GM12878 (cell line): ENCODE measurements at regions not wholly inside any gene's neighbourhood (a gene's known extent, or its start where the extent isn't known, plus 50 kb on each side); places are given as distances from the start of the nearest gene placed in this dataset.

Experiments used
- ATAC-seq: fragments of 200-7000 bp; cut with Tn5 transposase; 3 replicates; pipeline ENCODE4 v1.9.1; 2020; ENCODE audit warnings: mild to moderate bottlenecking, moderate library complexity
- BruUV-seq: library from RNA; stranded (reverse); fragments of 400-500 nt; replicated peaks from 2 replicates; lab custom pipeline; 2021; lab: Mats Ljungman, UMichigan
- CTCF ChIA-PET: fragments of 300-600 bp; sonication (Branson Sonifier 250); formaldehyde crosslinking; extraction: SDS; loops from one replicate; lab custom pipeline; 2021; ENCODE audit warnings: inconsistent platforms; lab: Yijun Ruan, JAX
- POLR2A ChIA-PET: fragments of 350-600 bp; formaldehyde crosslinking; extraction: SDS; loops from one replicate; lab custom pipeline; 2021; ENCODE audit warnings: inconsistent platforms; lab: Charles Lee
- RAD21 ChIA-PET: fragments of 300-600 bp; sonication (Branson Sonifier 250); formaldehyde crosslinking; loops from one replicate; lab custom pipeline; 2023; ENCODE audit warnings: antibody characterized with exemption; ENCODE audit not compliant: unreplicated experiment; lab: Charles Lee
- SMC1A ChIA-PET: fragments of 300-600 bp; sonication (Branson Sonifier 250); formaldehyde crosslinking; loops from one replicate; lab custom pipeline; 2023; ENCODE audit not compliant: unreplicated experiment, uncharacterized antibody; lab: Charles Lee
- DNase-seq: peaks from one replicate; pipeline ENCODE4 v3.0.0-alpha.2; 2011; ENCODE audit warnings: low read depth, low spot score
- FAIRE-seq: peaks from 3 replicates; lab custom pipeline; 2011; peaks lifted over from hg19 to GRCh38; lab: Jason Lieb, UNC
- H2AFZ ChIP-seq: 2 replicates; pipeline ENCODE4 v1.6.0; 2011; ENCODE audit warnings: low read depth, low read length, control low read depth; ENCODE audit not compliant: control insufficient read depth
- H3K27ac ChIP-seq: 2 replicates; pipeline ENCODE4 v1.5.1; 2011; ENCODE audit warnings: control low read depth; ENCODE audit not compliant: control insufficient read depth, insufficient read depth
- H3K27me3 ChIP-seq, 2 experiments: replicated peaks in 1 of 2; 2 replicates each; pipeline versions ENCODE4 v1.6.0 to v1.6.1; 2011; ENCODE audit warnings: low read length in 1 of 2; ENCODE audit not compliant: control insufficient read depth in 2 of 2, insufficient read depth in 2 of 2
- H3K36me3 ChIP-seq, 2 experiments: 2 replicates each; pipeline ENCODE4 v1.5.1; 2011; ENCODE audit warnings: low read length in 1 of 2; ENCODE audit not compliant: control insufficient read depth in 2 of 2, insufficient read depth in 2 of 2
- H3K4me1 ChIP-seq: 2 replicates; pipeline ENCODE4 v1.6.1; 2011; ENCODE audit warnings: mild to moderate bottlenecking, low read length, moderate library complexity, mixed read lengths; ENCODE audit not compliant: control insufficient read depth, insufficient read depth
- H3K4me2 ChIP-seq: 2 replicates; pipeline ENCODE4 v1.6.0; 2011; ENCODE audit warnings: control low read depth; ENCODE audit not compliant: control insufficient read depth, insufficient read depth
- H3K4me3 ChIP-seq: fragments of 200-600 bp; sonication (generic); 2 replicates; pipeline ENCODE4 v1.5.1; 2016
- H3K79me2 ChIP-seq: 2 replicates; pipeline ENCODE4 v1.6.0; 2011; ENCODE audit warnings: low read length; ENCODE audit not compliant: control insufficient read depth, insufficient read depth
- H3K9ac ChIP-seq: 2 replicates; pipeline ENCODE4 v1.8.0; 2011; ENCODE audit warnings: low read length, control low read depth, mixed read lengths; ENCODE audit not compliant: control insufficient read depth, insufficient read depth
- H3K9me3 ChIP-seq: replicated peaks from 3 replicates; pipeline ENCODE4 v1.5.1; 2011; ENCODE audit warnings: mild to moderate bottlenecking, low read length; ENCODE audit not compliant: control insufficient read depth, insufficient read depth
- H4K20me1 ChIP-seq: 2 replicates; pipeline ENCODE4 v1.6.0; 2011; ENCODE audit not compliant: control insufficient read depth, insufficient read depth
- BRCA1 ChIP-seq: IDR thresholded peaks from 2 replicates; pipeline ENCODE4 v1.6.1; 2011; ENCODE audit warnings: low read depth, low read length, improper control_type of control experiment
- CREB1 ChIP-seq: IDR thresholded peaks from 2 replicates; pipeline ENCODE4 v1.6.1; 2012; ENCODE audit warnings: low read depth, mild to moderate bottlenecking, inconsistent platforms
- FOXK2 ChIP-seq: fragments of 450-650 bp; IDR thresholded peaks from 2 replicates; pipeline ENCODE4 v1.6.1; 2017; ENCODE audit warnings: mild to moderate bottlenecking, moderate library complexity
- JUNB ChIP-seq: IDR thresholded peaks from 2 replicates; pipeline ENCODE4 v1.6.1; 2016; ENCODE audit warnings: antibody characterized with exemption, mild to moderate bottlenecking
- SIX5 ChIP-seq: IDR thresholded peaks from 2 replicates; pipeline ENCODE4 v1.6.1; 2011; ENCODE audit warnings: mild to moderate bottlenecking, low read depth, low read length, moderate library complexity; ENCODE audit not compliant: severe bottlenecking
- SPI1 ChIP-seq: IDR thresholded peaks from 2 replicates; pipeline ENCODE4 v1.6.1; 2011; ENCODE audit warnings: low read depth, mild to moderate bottlenecking, low read length, moderate library complexity, borderline replicate concordance; ENCODE audit not compliant: insufficient read depth
- TARDBP ChIP-seq: IDR thresholded peaks from 2 replicates; pipeline ENCODE4 v1.6.1; 2016; ENCODE audit warnings: borderline replicate concordance
- ZNF622 ChIP-seq: fragments of 450-650 bp; IDR thresholded peaks from 2 replicates; pipeline ENCODE4 v1.6.1; 2017; ENCODE audit warnings: mild to moderate bottlenecking, inconsistent platforms
- ZZZ3 ChIP-seq: IDR thresholded peaks from 2 replicates; pipeline ENCODE4 v1.6.1; 2011; ENCODE audit warnings: low read depth; ENCODE audit not compliant: control insufficient read depth, insufficient read length
- WGBS: methylation state at CpG from one replicate; pipeline ENCODE4 v1.1.6; 2016; ENCODE audit warnings: low lambda C conversion rate; ENCODE audit not compliant: insufficient replicate concordance, insufficient coverage; ENCODE audit errors: missing lambda C conversion rate; 5-methylcytosine and 5-hydroxymethylcytosine counted together
- in situ Hi-C: fragments of 300-500 bp; cut with MboI; formaldehyde crosslinking; loops from 9 replicates; pipeline ENCODE4 v1.14.3; 2018; ENCODE audit warnings: mixed read lengths
- intact Hi-C: fragments of 100-400 bp; cut with micrococcal nuclease; formaldehyde crosslinking; loops from one replicate; pipeline ENCODE4 v1.14.2; 2022; ENCODE audit not compliant: unreplicated experiment
- TF ChIP-seq, protein P1 (sequence below): IDR thresholded peaks from 2 replicates; pipeline ENCODE4 v1.6.1; 2012; ENCODE audit warnings: low read depth, low read length, improper control_type of control experiment
- TF ChIP-seq, protein P2 (sequence below): IDR thresholded peaks from 2 replicates; pipeline ENCODE4 v1.6.1; 2011; ENCODE audit warnings: low read depth, mild to moderate bottlenecking, low read length, moderate library complexity, borderline replicate concordance; ENCODE audit errors: extremely low read depth

DNA sequence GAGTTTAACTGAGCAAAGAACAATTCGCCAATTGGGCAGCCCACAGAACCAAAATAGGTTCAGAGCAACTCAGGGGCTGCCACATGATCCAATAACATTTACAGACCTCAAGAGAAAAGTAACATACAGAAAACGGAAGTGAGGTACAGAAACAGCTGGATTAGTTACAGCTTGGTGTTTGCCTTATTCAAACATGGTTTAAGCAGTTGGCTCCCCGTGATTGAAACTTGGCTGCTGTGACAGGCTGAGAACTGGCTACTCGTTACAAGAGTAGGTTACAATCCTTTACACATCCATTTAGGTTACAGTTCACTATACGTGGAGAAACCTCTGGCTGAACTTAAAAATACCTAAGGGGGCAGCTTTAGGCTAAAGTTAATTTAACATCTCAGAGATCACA, 673.1 kb upstream of the PHF14 start:
- H3K36me3 ChIP-seq = no peaks in the 10 kb centered on the region
- H3K4me1 ChIP-seq = no peaks in the 10 kb centered on the region
- 1% methylated on average over 5 of the region's 5 CpGs for WGBS
- H3K4me3 ChIP-seq = no peak overlapping the region
- intact Hi-C loops = no loop called here
- in situ Hi-C loops = no loop called here
- no peak overlapping the region for H3K4me2 ChIP-seq
- no TSS peak for BruUV-seq
- H3K27ac ChIP-seq = no peak overlapping the region
- ChIA-PET SMC1A (interaction anchor here (0.6 to 1.8 kb wide), 2 partner anchors 12 to 96 kb away, joined by 3 to 4 read pairs; no protein-coding TSS in a partner anchor), POLR2A (no interaction called here), RAD21 (no interaction called here), CTCF (interaction anchor here (0.7 kb wide), 1 partner anchor 1474 kb away, joined by 3 read pairs; no protein-coding TSS in a partner anchor)
- H3K27me3 ChIP-seq = no peaks in the 10 kb centered on the region
- no peaks in the 10 kb centered on the region for H3K9me3 ChIP-seq
- H3K79me2 ChIP-seq = no peaks in the 10 kb centered on the region
- no peak for DNase-seq
- no peak for FAIRE-seq
- peak; percentile 52 for ATAC-seq
- no peaks in the 10 kb centered on the region for H4K20me1 ChIP-seq
- H3K9ac ChIP-seq = no peak overlapping the region
- TF ChIP-seq SPI1 = peak; percentile 37; the same call in 1 of the 2 replicates
- TF ChIP-seq ZNF622 = no peak
- H2AFZ ChIP-seq = no peak overlapping the region

DNA sequence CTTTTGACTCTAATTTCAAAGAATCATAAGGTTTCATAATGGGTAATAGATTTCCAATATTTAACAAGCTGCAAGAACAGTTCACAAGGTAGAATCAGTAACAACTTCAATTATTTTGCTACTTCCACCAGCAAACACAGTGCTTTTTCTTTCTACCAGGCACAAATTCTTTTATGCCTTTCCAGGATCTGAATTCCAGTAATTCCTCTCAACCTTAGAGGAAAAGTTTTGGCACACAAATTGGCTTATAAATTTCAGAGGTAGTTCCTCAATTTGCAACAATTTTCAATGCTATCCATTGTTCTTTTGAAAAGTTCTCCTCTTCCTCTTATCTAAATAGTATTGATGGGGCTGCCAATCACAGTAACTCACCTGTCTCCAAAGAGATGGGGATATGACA, 665.4 kb upstream of the PHF14 start:
- no TSS peak for BruUV-seq
- POLR2A ChIA-PET = no interaction called here
- no peak for DNase-seq

More for the DNA sequence above, 665.4 kb upstream of the PHF14 start:
- Histone ChIP-seq H3K27ac (no peak overlapping the region), H3K27me3 (no peaks in the 10 kb centered on the region), H3K9me3 (no peaks in the 10 kb centered on the region), H3K36me3 (no peaks in the 10 kb centered on the region), H3K79me2 (no peaks in the 10 kb centered on the region), H3K9ac (no peak overlapping the region), H3K4me1 (no peaks in the 10 kb centered on the region), H2AFZ (no peak overlapping the region), H3K4me3 (no peak overlapping the region), H4K20me1 (no peaks in the 10 kb centered on the region), H3K4me2 (no peak overlapping the region)
- intact Hi-C loops (no loop called here), in situ Hi-C loops (no loop called here)
- ATAC-seq (no peak), FAIRE-seq (no peak)
- ChIA-PET SMC1A (no interaction called here), CTCF (interaction anchor here (0.8 kb wide), 1 partner anchor 10 kb away, joined by 3 read pairs; no protein-coding TSS in a partner anchor), RAD21 (no interaction called here)
- no peak for TF ChIP-seq BRCA1
- TF ChIP-seq TARDBP = no peak
- TF ChIP-seq CREB1 = no peak
- no peak for TF ChIP-seq SIX5
- TF ChIP-seq, protein P1, sequence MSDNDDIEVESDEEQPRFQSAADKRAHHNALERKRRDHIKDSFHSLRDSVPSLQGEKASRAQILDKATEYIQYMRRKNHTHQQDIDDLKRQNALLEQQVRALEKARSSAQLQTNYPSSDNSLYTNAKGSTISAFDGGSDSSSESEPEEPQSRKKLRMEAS = no peak
- TF ChIP-seq JUNB = no peak
- TF ChIP-seq, protein P2, sequence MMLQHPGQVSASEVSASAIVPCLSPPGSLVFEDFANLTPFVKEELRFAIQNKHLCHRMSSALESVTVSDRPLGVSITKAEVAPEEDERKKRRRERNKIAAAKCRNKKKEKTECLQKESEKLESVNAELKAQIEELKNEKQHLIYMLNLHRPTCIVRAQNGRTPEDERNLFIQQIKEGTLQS = no peak
- no peak for TF ChIP-seq ZZZ3
- TF ChIP-seq FOXK2 = no peak
